Upper lobe of right lung (tissue), 1 donor: ENCODE measurements at regions not wholly inside any gene's neighbourhood (a gene's known extent, or its start where the extent isn't known, plus 50 kb on each side); places are given as distances from the start of the nearest gene placed in this dataset.

Source experiments
- ATAC-seq: fragments of 200-7000 bp; cut with Tn5 transposase; one replicate; pipeline ENCODE4 v1.9.1; 2020; ENCODE audit warnings: mild to moderate bottlenecking, moderate library complexity
- DNase-seq: peaks from one replicate; pipeline ENCODE4 v3.0.0-alpha.2; 2020
- H3K27ac ChIP-seq: fragments of 200-600 bp; one replicate; pipeline ENCODE4 v1.8.0; 2022
- H3K27me3 ChIP-seq: fragments of 200-600 bp; one replicate; pipeline ENCODE4 v1.8.0; 2022; ENCODE audit warnings: mild to moderate bottlenecking
- H3K36me3 ChIP-seq: fragments of 200-600 bp; one replicate; pipeline ENCODE4 v1.8.0; 2022
- H3K4me1 ChIP-seq: fragments of 200-600 bp; one replicate; pipeline ENCODE4 v1.8.0; 2022
- H3K4me3 ChIP-seq: fragments of 200-600 bp; one replicate; pipeline ENCODE4 v1.8.0; 2022; ENCODE audit warnings: mild to moderate bottlenecking
- H3K9me3 ChIP-seq: fragments of 200-600 bp; one replicate; pipeline ENCODE4 v1.8.0; 2022
- intact Hi-C: fragments of 100-400 bp; cut with DNase I; formaldehyde crosslinking; loops from one replicate; pipeline ENCODE4 v1.11.0; 2022
- TF ChIP-seq, protein P1 (sequence below): fragments of 200-600 bp; IDR thresholded peaks from one replicate; pipeline ENCODE4 v1.8.0; 2022; ENCODE audit warnings: antibody characterized with exemption
- donor health status: DM: no; HTN: yes; CAD: no; lungs with severe emphysema.

- Histone ChIP-seq H3K27me3 (no peaks in the 10 kb centered on the region), H3K4me1 (no peaks in the 10 kb centered on the region), H3K9me3 (no peaks in the 10 kb centered on the region), H3K4me3 (no peak overlapping the region), H3K27ac (no peak overlapping the region), H3K36me3 (no peaks in the 10 kb centered on the region)
- TF ChIP-seq, protein P1, sequence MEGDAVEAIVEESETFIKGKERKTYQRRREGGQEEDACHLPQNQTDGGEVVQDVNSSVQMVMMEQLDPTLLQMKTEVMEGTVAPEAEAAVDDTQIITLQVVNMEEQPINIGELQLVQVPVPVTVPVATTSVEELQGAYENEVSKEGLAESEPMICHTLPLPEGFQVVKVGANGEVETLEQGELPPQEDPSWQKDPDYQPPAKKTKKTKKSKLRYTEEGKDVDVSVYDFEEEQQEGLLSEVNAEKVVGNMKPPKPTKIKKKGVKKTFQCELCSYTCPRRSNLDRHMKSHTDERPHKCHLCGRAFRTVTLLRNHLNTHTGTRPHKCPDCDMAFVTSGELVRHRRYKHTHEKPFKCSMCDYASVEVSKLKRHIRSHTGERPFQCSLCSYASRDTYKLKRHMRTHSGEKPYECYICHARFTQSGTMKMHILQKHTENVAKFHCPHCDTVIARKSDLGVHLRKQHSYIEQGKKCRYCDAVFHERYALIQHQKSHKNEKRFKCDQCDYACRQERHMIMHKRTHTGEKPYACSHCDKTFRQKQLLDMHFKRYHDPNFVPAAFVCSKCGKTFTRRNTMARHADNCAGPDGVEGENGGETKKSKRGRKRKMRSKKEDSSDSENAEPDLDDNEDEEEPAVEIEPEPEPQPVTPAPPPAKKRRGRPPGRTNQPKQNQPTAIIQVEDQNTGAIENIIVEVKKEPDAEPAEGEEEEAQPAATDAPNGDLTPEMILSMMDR: no peak
- DNase-seq: no peak
- ATAC-seq: peak; percentile 60
- intact Hi-C loops: no loop called here
Measured at GRCh38 chr1:184905601-184906322, 68.5 kb downstream of the NIBAN1 start.

DNA sequence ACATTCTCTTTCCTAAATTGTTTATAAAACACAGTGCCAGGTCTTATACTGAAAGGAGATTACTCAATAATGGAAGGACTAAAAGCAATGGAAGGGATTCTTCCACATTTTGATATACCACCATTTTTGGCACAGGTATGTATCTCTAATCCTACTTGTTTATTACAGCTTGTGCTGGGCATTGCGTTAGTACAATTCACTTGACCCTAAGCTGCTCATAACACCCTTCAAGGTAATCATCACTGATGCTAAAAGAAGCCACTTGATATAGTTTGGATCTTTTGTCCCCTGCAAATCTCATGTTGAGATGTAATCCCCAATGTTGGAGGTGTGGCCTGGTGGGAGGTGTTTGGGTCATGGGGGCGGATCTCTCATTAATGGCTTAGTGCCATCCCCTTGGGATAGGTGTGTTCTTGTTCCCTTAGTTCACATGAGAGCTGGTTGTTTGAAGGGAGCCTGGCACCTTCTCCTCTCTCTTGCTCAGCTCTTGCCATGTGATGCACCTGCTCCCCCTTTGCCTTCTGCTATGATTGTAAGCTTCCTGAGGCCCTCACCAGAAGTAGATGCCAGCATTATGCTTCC, 71.1 kb downstream of the NIBAN1 start:
- Histone ChIP-seq H3K4me3 (no peak overlapping the region), H3K9me3 (no peaks in the 10 kb centered on the region), H3K4me1 (no peaks in the 10 kb centered on the region), H3K27me3 (no peaks in the 10 kb centered on the region), H3K36me3 (no peaks in the 10 kb centered on the region), H3K27ac (no peak overlapping the region)
- no peak for DNase-seq
- no peak for ATAC-seq
- TF ChIP-seq, protein P1: no peak
- intact Hi-C loops: no loop called here

GRCh38 chr1:184900507-184900906, 73.8 kb downstream of the NIBAN1 start:
- TF ChIP-seq, protein P1: no peak
- Histone ChIP-seq H3K9me3 (no peaks in the 10 kb centered on the region), H3K27me3 (no peaks in the 10 kb centered on the region), H3K36me3 (no peaks in the 10 kb centered on the region), H3K4me1 (no peaks in the 10 kb centered on the region), H3K4me3 (no peak overlapping the region), H3K27ac (no peak overlapping the region)
- ATAC-seq (no peak), DNase-seq (no peak)
- intact Hi-C loops: no loop called here

DNA sequence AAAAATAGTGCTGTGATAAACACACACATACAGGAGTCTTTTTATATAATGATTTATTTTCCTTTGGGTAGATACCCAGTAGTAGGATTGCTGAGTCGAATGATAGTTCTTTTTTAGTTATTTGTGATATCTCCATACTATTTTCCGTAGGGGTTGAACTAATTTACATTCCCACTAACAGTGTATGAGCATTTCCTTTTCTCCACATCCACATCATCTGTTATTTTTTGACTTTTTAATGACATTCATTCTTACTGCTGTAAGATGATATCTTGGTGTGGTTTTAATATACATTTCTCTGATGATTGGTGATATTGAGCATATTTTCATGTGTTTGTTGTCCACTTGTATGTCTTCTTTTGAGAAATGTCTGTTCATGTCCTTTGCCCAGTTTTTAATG, 78.3 kb downstream of the NIBAN1 start:
- H3K9me3 ChIP-seq: no peaks in the 10 kb centered on the region
- H3K4me1 ChIP-seq: no peaks in the 10 kb centered on the region
- TF ChIP-seq, protein P1: no peak
- no peaks in the 10 kb centered on the region for H3K27me3 ChIP-seq
- intact Hi-C loops: no loop called here
- H3K36me3 ChIP-seq: no peaks in the 10 kb centered on the region
- DNase-seq (no peak), ATAC-seq (no peak)
- H3K4me3 ChIP-seq: no peak overlapping the region
- no peak overlapping the region for H3K27ac ChIP-seq

- intact Hi-C loops: no loop called here
- H3K27me3 ChIP-seq: no peaks in the 10 kb centered on the region
Measured at GRCh38 chr1:184895086-184895485, 79.2 kb downstream of the NIBAN1 start.

More at GRCh38 chr1:184895086-184895485, 79.2 kb downstream of the NIBAN1 start:
- ATAC-seq (no peak), DNase-seq (no peak)
- no peak overlapping the region for H3K4me3 ChIP-seq
- no peaks in the 10 kb centered on the region for H3K36me3 ChIP-seq
- H3K9me3 ChIP-seq: no peaks in the 10 kb centered on the region
- no peak overlapping the region for H3K27ac ChIP-seq
- TF ChIP-seq, protein P1: no peak
- no peaks in the 10 kb centered on the region for H3K4me1 ChIP-seq
